Fibroblast of lung (primary cell): ENCODE measurements at regions not wholly inside any gene's neighbourhood (a gene's known extent, or its start where the extent isn't known, plus 50 kb on each side); places are given as distances from the start of the nearest gene placed in this dataset.
A peak's percentile ranks its signal among the peaks of the same experiment; 100 is the strongest.

ENCODE experiments used
- DNase-seq, 2 donors: peaks; one replicate each; pipeline versions ENCODE4 v3.0.0 to v3.0.0-alpha.2; 2010; ENCODE audit warnings: low read depth in 2 of 2
- H2AFZ ChIP-seq: 2 replicates; pipeline ENCODE4 v1.5.1; 2012; ENCODE audit warnings: low read length, control low read depth, inconsistent platforms
- H3K27ac ChIP-seq: 2 replicates; pipeline ENCODE4 v1.5.1; 2011; ENCODE audit warnings: low read length, control low read depth; ENCODE audit not compliant: insufficient read depth
- H3K27me3 ChIP-seq: 2 replicates; pipeline ENCODE4 v1.5.1; 2011; ENCODE audit warnings: mild to moderate bottlenecking, low read length; ENCODE audit not compliant: control insufficient read depth, insufficient read depth
- H3K36me3 ChIP-seq: 2 replicates; pipeline ENCODE4 v1.5.1; 2011; ENCODE audit warnings: low read length; ENCODE audit not compliant: control insufficient read depth, insufficient read depth
- H3K4me1 ChIP-seq: 2 replicates; pipeline ENCODE4 v1.5.1; 2011; ENCODE audit warnings: low read length; ENCODE audit not compliant: control insufficient read depth, insufficient read depth; ENCODE audit errors: extremely low read depth
- H3K4me2 ChIP-seq: 2 replicates; pipeline ENCODE4 v1.5.1; 2011; ENCODE audit warnings: low read length, control low read depth; ENCODE audit not compliant: insufficient read depth; ENCODE audit errors: extremely low read depth
- H3K4me3 ChIP-seq, 4 experiments: fragments of 200-600 bp in 1 of 4; sonication (generic) in 1 of 4; replicated peaks in 1 of 4; 2 replicates each; pipeline ENCODE4 v1.5.1; 2011 to 2016; ENCODE audit warnings: low read length in 4 of 4, low read depth in 3 of 4, mild to moderate bottlenecking in 3 of 4, control low read depth in 2 of 4, inconsistent platforms in 1 of 4, mixed read lengths in 1 of 4; ENCODE audit not compliant: insufficient read depth in 1 of 4; ENCODE audit errors: control extremely low read depth in 1 of 4
- H3K79me2 ChIP-seq: 2 replicates; pipeline ENCODE4 v1.5.1; 2012; ENCODE audit warnings: mild to moderate bottlenecking, low read length, inconsistent platforms; ENCODE audit not compliant: control insufficient read depth, insufficient read depth
- H3K9ac ChIP-seq: 2 replicates; pipeline ENCODE4 v1.5.1; 2011; ENCODE audit warnings: mild to moderate bottlenecking, low read length, control low read depth; ENCODE audit not compliant: insufficient read depth
- H3K9me3 ChIP-seq: 2 replicates; pipeline ENCODE4 v1.5.1; 2012; ENCODE audit warnings: low read depth, low read length; ENCODE audit not compliant: control insufficient read depth, insufficient read depth
- H4K20me1 ChIP-seq: 2 replicates; pipeline ENCODE4 v1.5.1; 2011; ENCODE audit warnings: low read length; ENCODE audit not compliant: control insufficient read depth, insufficient read depth; ENCODE audit errors: extremely low read depth
- CTCF ChIP-seq, 2 donors: IDR thresholded peaks in 1 of 2; conservative IDR thresholded peaks in 1 of 2; 1 replicate in 1 of 2; 2 replicates in 1 of 2; pipeline ENCODE4 v1.5.1; 2011 to 2012; ENCODE audit warnings: low read length in 2 of 2, control low read depth in 1 of 2, inconsistent platforms in 1 of 2, low read depth in 1 of 2, mild to moderate bottlenecking in 1 of 2
- EZH2 ChIP-seq: IDR thresholded peaks from 2 replicates; pipeline ENCODE4 v1.5.1; 2012; ENCODE audit warnings: low read length, control low read depth, mild to moderate bottlenecking; ENCODE audit errors: missing control alignments

GRCh38 chr13:106919133-106919532 is 351.2 kb upstream of the ARGLU1 start:
- no peaks in the 10 kb centered on the region for H3K36me3 ChIP-seq
- H3K4me2 ChIP-seq, result no peak overlapping the region
- DNase-seq, result no peak
- no peak for TF ChIP-seq EZH2
- TF ChIP-seq CTCF (conservative IDR thresholded peaks at IDR 0.05 in 1 of 2, IDR thresholded peaks at IDR 0.05 in 1 of 2; ENCODE audit: low read depth in 1 of 2, low read length in 2 of 2), result no peak
- H3K9ac ChIP-seq, result no peak overlapping the region
- no peaks in the 10 kb centered on the region for H4K20me1 ChIP-seq
- no peaks in the 10 kb centered on the region for H3K4me1 ChIP-seq
- H3K79me2 ChIP-seq, result no peaks in the 10 kb centered on the region
- no peaks in the 10 kb centered on the region for H3K27me3 ChIP-seq
- H2AFZ ChIP-seq, result no peak overlapping the region
- H3K4me3 ChIP-seq, result no peak overlapping the region
- H3K9me3 ChIP-seq, result no peaks in the 10 kb centered on the region
- no peak overlapping the region for H3K27ac ChIP-seq

- TF ChIP-seq CTCF (conservative IDR thresholded peaks at IDR 0.05 in 1 of 2, IDR thresholded peaks at IDR 0.05 in 1 of 2; ENCODE audit: low read depth in 1 of 2, low read length in 2 of 2) (no peak), EZH2 (no peak)
- no peaks in the 10 kb centered on the region for H3K79me2 ChIP-seq
- no peaks in the 10 kb centered on the region for H3K27me3 ChIP-seq
- H4K20me1 ChIP-seq, result no peaks in the 10 kb centered on the region
- H3K4me2 ChIP-seq, result no peak overlapping the region
- H3K27ac ChIP-seq, result no peak overlapping the region
- H3K36me3 ChIP-seq, result no peaks in the 10 kb centered on the region
- H2AFZ ChIP-seq, result no peak overlapping the region
- no peaks in the 10 kb centered on the region for H3K9me3 ChIP-seq
- H3K4me3 ChIP-seq, result no peak overlapping the region
- no peaks in the 10 kb centered on the region for H3K4me1 ChIP-seq
- no peak for DNase-seq
- H3K9ac ChIP-seq, result no peak overlapping the region
These were observed 350.6 kb upstream of the ARGLU1 start for GRCh38 chr13:106918557-106918860.

- H3K27me3 ChIP-seq, result no peaks in the 10 kb centered on the region
- no peaks in the 10 kb centered on the region for H3K79me2 ChIP-seq
- no peaks in the 10 kb centered on the region for H3K36me3 ChIP-seq
- no peaks in the 10 kb centered on the region for H4K20me1 ChIP-seq
- peak overlapping the region; percentile 84 for H2AFZ ChIP-seq
- peak overlapping the region; percentile 59 to 70 (median 66) for H3K4me3 ChIP-seq
- peak overlapping the region; percentile 66 for H3K27ac ChIP-seq
- H3K9me3 ChIP-seq, result no peaks in the 10 kb centered on the region
- H3K9ac ChIP-seq, result peak overlapping the region; percentile 71
- DNase-seq, result peak; percentile 62 to 86
- H3K4me1 ChIP-seq, result no peaks in the 10 kb centered on the region
- no peak for TF ChIP-seq EZH2
- TF ChIP-seq CTCF (conservative IDR thresholded peaks at IDR 0.05 in 1 of 2, IDR thresholded peaks at IDR 0.05 in 1 of 2; ENCODE audit: low read depth in 1 of 2, low read length in 2 of 2), result peak; percentile 87 to 93
- peak overlapping the region; percentile 77 for H3K4me2 ChIP-seq
These were observed 350.0 kb upstream of the ARGLU1 start for GRCh38 chr13:106917673-106918556.
